ENCODE measurements at regions not wholly inside any gene's neighbourhood (a gene's known extent, or its start where the extent isn't known, plus 50 kb on each side); places are given as distances from the start of the nearest gene placed in this dataset.
A peak's percentile ranks its signal among the peaks of the same experiment; 100 is the strongest.

- peak; percentile 62 for DNase-seq
Measured at GRCh38 chr2:217402761-217403383, 543.0 kb upstream of the TNP1 start.

- DNase-seq, result no peak
Measured at GRCh38 chr2:217402144-217402543, 542.3 kb upstream of the TNP1 start.

GRCh38 chr2:217399291-217399690, 539.4 kb upstream of the TNP1 start:
- no peak for DNase-seq

DNA sequence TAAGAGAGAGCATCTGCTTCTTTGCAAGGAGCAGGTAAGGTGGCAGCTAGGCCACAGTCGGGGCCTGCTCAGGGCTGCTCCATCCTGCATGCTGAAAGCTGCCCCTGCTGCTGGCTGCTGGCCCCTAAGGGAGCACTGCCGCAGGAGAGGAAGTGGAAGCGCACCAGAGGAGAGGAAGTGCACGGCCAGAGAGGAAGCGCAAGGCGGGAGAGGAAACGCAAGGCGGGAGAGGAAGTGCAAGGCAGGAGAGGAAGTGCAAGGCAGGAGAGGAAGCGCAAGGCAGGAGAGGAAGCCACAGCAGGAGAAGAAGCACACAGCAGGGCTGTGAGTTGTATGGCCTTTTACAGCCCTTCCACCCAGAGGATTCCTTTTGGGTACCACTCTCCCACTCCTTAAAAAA, 539.0 kb upstream of the TNP1 start:
- no peak for DNase-seq

DNA sequence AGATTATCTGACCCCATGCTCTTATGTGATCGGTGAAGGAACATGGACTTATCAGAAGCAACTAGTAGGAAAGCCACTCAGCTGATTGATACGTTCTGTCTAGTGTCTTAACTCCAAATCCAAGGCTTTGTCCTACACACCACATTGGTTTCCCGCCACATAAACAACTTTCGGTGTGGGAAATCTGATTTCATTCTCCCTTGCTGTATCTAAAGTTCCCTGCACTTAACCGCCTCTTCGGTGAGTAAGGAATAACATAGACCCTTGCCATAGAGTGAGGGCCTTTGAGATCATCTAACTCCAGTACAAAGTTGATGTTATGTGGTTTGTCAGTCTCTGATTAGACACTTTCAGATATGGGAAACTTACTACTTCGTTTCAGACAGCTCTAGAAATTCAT, 538.2 kb upstream of the TNP1 start:
- DNase-seq, result no peak

- no peak for DNase-seq
Measured at GRCh38 chr2:217396586-217396985, 536.7 kb upstream of the TNP1 start.

- no peak for DNase-seq
Measured at GRCh38 chr2:217396165-217396564, 536.3 kb upstream of the TNP1 start.

- DNase-seq, result no peak
Measured at GRCh38 chr2:217394510-217395351, 534.9 kb upstream of the TNP1 start.

DNA sequence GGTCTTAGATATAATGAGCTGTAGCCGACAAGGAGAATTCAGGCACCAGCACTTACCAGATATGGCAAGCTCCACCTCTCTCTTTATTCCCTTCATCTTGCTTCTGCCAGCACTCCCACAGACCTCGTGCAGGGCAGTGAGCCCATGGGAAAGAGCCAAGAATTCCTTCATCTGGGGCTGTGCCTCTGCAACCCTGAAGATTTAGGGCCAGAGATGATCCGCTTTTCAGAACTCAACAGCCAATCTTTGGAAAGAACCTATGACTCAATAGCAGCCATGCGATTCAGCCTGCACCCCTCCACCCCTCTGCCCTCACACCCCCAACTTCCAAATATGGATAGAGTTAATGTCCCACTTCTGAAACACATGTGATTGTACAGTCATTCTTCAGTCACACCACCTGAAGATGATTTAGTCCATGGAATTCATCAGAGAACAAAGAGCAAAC, 533.7 kb upstream of the TNP1 start:
- peak; percentile 71 for DNase-seq

DNA sequence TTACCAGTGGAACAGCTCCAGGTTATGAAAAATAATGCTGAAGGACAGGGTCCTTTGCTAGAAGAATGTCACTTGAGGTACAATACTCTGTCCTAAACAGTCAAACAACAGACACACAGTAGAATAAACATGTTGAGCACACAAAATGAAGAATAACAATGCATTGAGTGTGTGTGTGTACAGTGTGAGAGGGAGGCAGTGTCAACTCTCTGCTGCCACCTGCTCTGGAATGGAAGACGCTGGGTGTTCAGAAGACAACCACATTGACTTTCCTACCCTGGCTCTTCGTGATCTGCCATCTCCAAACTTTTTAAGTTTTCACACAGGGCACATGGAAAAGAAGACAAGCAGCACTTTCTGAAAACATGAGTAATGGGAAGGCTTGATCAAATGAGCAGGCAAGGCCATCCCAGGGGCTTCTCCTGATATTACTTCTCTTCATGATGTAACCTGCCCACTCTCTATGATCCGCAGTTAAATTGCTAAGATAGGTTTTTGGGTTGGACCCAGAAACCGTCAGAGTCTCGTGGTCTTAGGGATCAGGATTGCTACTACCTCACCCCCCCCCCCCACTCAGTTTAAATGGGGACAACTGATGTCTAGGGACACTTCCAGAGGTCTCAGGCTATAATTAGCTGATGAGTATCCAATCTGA, 533.2 kb upstream of the TNP1 start:
- DNase-seq, result no peak

GRCh38 chr2:217387776-217388387, 528.0 kb upstream of the TNP1 start:
- DNase-seq, result no peak

GRCh38 chr2:217386041-217386440, 526.2 kb upstream of the TNP1 start:
- DNase-seq, result no peak

- no peak for DNase-seq
Measured at GRCh38 chr2:217383620-217384019, 523.8 kb upstream of the TNP1 start.

GRCh38 chr2:217382794-217383193, 522.9 kb upstream of the TNP1 start:
- DNase-seq, result no peak

DNA sequence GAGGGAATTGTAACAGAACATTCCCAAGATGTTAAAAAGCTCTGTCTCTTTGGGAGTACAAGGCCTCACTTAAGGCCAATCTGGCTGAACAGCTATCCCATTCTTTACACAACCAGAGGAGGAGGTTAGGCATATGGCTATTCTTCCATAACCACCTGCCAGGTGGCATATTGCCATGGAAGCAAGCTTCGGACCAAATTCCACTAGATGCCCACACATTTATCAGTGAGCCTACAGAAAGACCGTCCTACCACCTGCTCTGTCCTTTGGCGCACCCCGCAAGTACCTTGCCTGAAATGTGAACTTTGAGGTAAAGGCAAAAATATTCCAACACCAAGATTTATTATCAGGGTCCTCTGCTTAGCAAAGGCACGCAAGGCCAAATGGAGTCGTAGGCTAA, 519.9 kb upstream of the TNP1 start:
- no peak for DNase-seq

- no peak for DNase-seq
Measured at GRCh38 chr2:217372794-217373193, 512.9 kb upstream of the TNP1 start.

- peak; percentile 57 for DNase-seq
Measured at GRCh38 chr2:217371781-217372213, 511.9 kb upstream of the TNP1 start.

DNA sequence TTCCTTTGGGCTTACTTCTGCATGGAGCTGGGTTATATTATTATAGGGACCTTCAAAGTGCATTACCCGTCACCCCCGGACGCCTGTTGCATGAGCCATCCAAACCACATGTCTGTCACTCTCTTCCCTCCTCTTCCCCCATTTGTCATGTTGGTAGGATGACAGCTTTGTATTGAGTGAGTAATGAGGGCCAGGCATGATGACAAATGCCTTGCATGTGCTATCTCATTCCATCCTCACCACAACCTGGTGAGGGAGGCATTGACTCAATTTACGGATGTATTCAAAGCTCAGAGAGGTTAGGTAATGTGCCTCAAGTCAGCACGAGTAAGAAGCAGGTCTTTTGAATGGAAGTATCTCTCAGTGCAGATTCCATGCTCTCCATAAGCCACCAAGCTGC, 510.5 kb upstream of the TNP1 start:
- DNase-seq, result no peak

GRCh38 chr2:217367464-217367863, 507.6 kb upstream of the TNP1 start:
- no peak for DNase-seq

DNA sequence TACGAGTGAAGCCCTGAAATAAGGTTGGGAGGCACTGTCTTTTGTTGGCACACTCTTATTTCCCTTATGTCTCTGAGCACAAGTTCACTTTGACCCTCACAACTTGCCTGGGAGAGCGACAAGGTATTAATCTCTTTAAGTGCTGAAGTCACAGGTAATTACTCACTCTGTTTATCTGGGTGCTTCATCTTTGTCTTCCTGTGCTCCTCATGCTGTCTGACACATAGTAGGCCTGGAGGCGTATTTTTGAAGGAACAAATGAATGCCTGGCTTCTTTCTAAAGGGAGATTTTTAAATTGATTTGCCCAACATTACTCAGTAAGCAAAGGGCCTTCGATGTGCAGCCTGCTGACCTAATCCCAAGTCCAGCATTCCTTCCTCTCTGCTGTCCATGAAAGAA, 507.1 kb upstream of the TNP1 start:
- DNase-seq, result no peak

- no peak for DNase-seq
Measured at GRCh38 chr2:217366266-217366895, 506.5 kb upstream of the TNP1 start.

DNA sequence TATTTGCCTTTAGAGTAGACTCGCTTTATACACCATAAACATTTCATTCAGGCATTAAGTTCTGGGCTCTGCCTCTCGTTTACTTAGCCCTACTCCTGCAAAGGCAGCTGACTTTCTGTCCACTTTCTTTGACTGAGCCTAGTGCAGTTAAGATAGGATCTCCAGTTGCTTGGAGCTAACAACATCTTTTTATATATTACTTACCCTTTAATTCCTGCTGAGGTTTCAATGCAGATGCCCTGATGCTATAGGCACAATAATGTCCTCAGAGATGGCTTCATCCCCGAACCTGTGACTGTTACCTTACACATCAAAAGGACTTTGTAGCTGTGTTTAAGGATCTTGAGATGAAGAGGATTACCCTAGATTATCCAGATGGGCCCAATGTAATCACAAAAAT, 505.8 kb upstream of the TNP1 start:
- DNase-seq, result no peak

DNA sequence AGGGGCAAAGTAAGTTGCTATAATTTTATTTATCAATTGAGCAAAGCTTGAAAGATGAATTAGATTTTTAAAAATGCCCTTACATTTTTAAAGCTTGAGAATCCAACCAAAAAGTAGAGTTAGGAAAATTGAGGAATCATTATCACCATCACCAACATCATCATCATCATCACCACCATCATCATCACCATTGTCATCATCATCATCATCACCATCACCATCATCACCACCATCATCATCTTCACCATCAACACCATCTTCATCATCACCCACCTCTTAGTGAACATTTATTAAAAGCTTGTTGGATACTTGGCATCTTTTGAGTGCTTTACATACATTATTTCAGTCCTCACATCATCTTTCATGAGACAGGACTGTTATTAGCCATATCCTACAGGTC, 504.4 kb upstream of the TNP1 start:
- no peak for DNase-seq

Measured in left hindlimb (tissue), 1 donor.